ENCODE measurements at regions not wholly inside any gene's neighbourhood (a gene's known extent, or its start where the extent isn't known, plus 50 kb on each side); places are given as distances from the start of the nearest gene placed in this dataset.

- Histone ChIP-seq H3F3A (ENCODE audit: insufficient read depth) (no peaks in the 10 kb centered on the region), H2AFZ (ENCODE audit: low read depth, low read length, severe bottlenecking) (no peak overlapping the region), H3K79me2 (ENCODE audit: insufficient read depth, low read length) (no peaks in the 10 kb centered on the region), H3K36me3 (ENCODE audit: low read length) (no peaks in the 10 kb centered on the region), H3K9ac (ENCODE audit: low read length) (no peak overlapping the region), H3K4me3 (ENCODE audit: insufficient read depth, low read length, poor library complexity, severe bottlenecking) (no peak overlapping the region), H3K9me3 (ENCODE audit: insufficient read depth, low read length) (no peaks in the 10 kb centered on the region), H3K4me2 (ENCODE audit: low read depth, low read length, poor library complexity, severe bottlenecking) (no peak overlapping the region), H4K20me1 (ENCODE audit: low read depth, low read length) (no peaks in the 10 kb centered on the region), H3K27ac (ENCODE audit: low read depth, low read length) (no peak overlapping the region), H3K27me3 (ENCODE audit: low read length) (no peaks in the 10 kb centered on the region), H3K9me2 (replicated peaks; ENCODE audit: insufficient read depth, low read length) (no peaks in the 10 kb centered on the region; the same call in 1 of the 2 replicates)
- no peak for TF ChIP-seq EZH2phosphoT487 (conservative IDR thresholded peaks at IDR 0.05; ENCODE audit: low read length)
- no peak for TF ChIP-seq CTCF (IDR thresholded peaks at IDR 0.05; ENCODE audit: insufficient read depth, low read length, poor library complexity, severe bottlenecking)
These were observed 528.1 kb downstream of the CDH26 start for GRCh38 chr20:60486315-60486714.

- H3K27me3 ChIP-seq (ENCODE audit: low read length): no peaks in the 10 kb centered on the region
- H3K4me2 ChIP-seq (ENCODE audit: low read depth, low read length, poor library complexity, severe bottlenecking): no peak overlapping the region
- no peaks in the 10 kb centered on the region for H3F3A ChIP-seq (ENCODE audit: insufficient read depth)
- TF ChIP-seq EZH2phosphoT487 (conservative IDR thresholded peaks at IDR 0.05; ENCODE audit: low read length) (no peak), CTCF (IDR thresholded peaks at IDR 0.05; ENCODE audit: insufficient read depth, low read length, poor library complexity, severe bottlenecking) (no peak)
- H4K20me1 ChIP-seq (ENCODE audit: low read depth, low read length): no peaks in the 10 kb centered on the region
- no peak overlapping the region for H3K9ac ChIP-seq (ENCODE audit: low read length)
- no peaks in the 10 kb centered on the region for H3K36me3 ChIP-seq (ENCODE audit: low read length)
- no peak overlapping the region for H2AFZ ChIP-seq (ENCODE audit: low read depth, low read length, severe bottlenecking)
- H3K79me2 ChIP-seq (ENCODE audit: insufficient read depth, low read length): no peaks in the 10 kb centered on the region
- H3K9me3 ChIP-seq (ENCODE audit: insufficient read depth, low read length): no peaks in the 10 kb centered on the region
- no peak overlapping the region for H3K4me3 ChIP-seq (ENCODE audit: insufficient read depth, low read length, poor library complexity, severe bottlenecking)
- no peaks in the 10 kb centered on the region; the same call in 1 of the 2 replicates for H3K9me2 ChIP-seq (replicated peaks; ENCODE audit: insufficient read depth, low read length)
- H3K27ac ChIP-seq (ENCODE audit: low read depth, low read length): no peak overlapping the region
These were observed 528.7 kb downstream of the CDH26 start for GRCh38 chr20:60486937-60487336.

- H3K79me2 ChIP-seq (ENCODE audit: insufficient read depth, low read length): no peaks in the 10 kb centered on the region
- no peak overlapping the region for H3K4me3 ChIP-seq (ENCODE audit: insufficient read depth, low read length, poor library complexity, severe bottlenecking)
- H3K27me3 ChIP-seq (ENCODE audit: low read length): no peaks in the 10 kb centered on the region
- no peak overlapping the region for H3K27ac ChIP-seq (ENCODE audit: low read depth, low read length)
- H4K20me1 ChIP-seq (ENCODE audit: low read depth, low read length): no peaks in the 10 kb centered on the region
- no peak for TF ChIP-seq EZH2phosphoT487 (conservative IDR thresholded peaks at IDR 0.05; ENCODE audit: low read length)
- no peak for TF ChIP-seq CTCF (IDR thresholded peaks at IDR 0.05; ENCODE audit: insufficient read depth, low read length, poor library complexity, severe bottlenecking)
- no peaks in the 10 kb centered on the region; the same call in 1 of the 2 replicates for H3K9me2 ChIP-seq (replicated peaks; ENCODE audit: insufficient read depth, low read length)
- H3K9ac ChIP-seq (ENCODE audit: low read length): no peak overlapping the region
- no peaks in the 10 kb centered on the region for H3K36me3 ChIP-seq (ENCODE audit: low read length)
- no peak overlapping the region for H3K4me2 ChIP-seq (ENCODE audit: low read depth, low read length, poor library complexity, severe bottlenecking)
- H2AFZ ChIP-seq (ENCODE audit: low read depth, low read length, severe bottlenecking): no peak overlapping the region
- H3F3A ChIP-seq (ENCODE audit: insufficient read depth): no peaks in the 10 kb centered on the region
- no peaks in the 10 kb centered on the region for H3K9me3 ChIP-seq (ENCODE audit: insufficient read depth, low read length)
These were observed 532.2 kb downstream of the CDH26 start for GRCh38 chr20:60490217-60491050.
